WERI-Rb-1 (cell line): ENCODE measurements at regions not wholly inside any gene's neighbourhood (a gene's known extent, or its start where the extent isn't known, plus 50 kb on each side); places are given as distances from the start of the nearest gene placed in this dataset.

Source experiments
- DNase-seq: peaks from one replicate; pipeline ENCODE4 v3.0.0-alpha.2; 2020
- H3K27ac ChIP-seq: fragments of 250-450 bp; sonication (Bioruptor Pico); 2 replicates; pipeline ENCODE4 v1.5.1; 2020; ENCODE audit warnings: mild to moderate bottlenecking, moderate library complexity
- H3K27me3 ChIP-seq: fragments of 250-450 bp; sonication (Bioruptor Pico); 2 replicates; pipeline ENCODE4 v1.5.1; 2021; ENCODE audit warnings: mild to moderate bottlenecking, low read depth, moderate library complexity; ENCODE audit not compliant: insufficient read depth, severe bottlenecking
- H3K36me3 ChIP-seq: fragments of 250-450 bp; sonication (Bioruptor Pico); 2 replicates; pipeline ENCODE4 v1.5.1; 2020; ENCODE audit warnings: mild to moderate bottlenecking, moderate library complexity
- H3K4me3 ChIP-seq: 2 replicates; pipeline ENCODE4 v1.5.1; 2011; ENCODE audit warnings: low read depth, mild to moderate bottlenecking, control low read depth, low read length
- H3K9me3 ChIP-seq: fragments of 250-450 bp; sonication (Bioruptor Pico); 2 replicates; pipeline ENCODE4 v1.5.1; 2021; ENCODE audit warnings: mild to moderate bottlenecking, moderate library complexity; ENCODE audit not compliant: severe bottlenecking
- TF ChIP-seq, protein P1 (sequence below): IDR thresholded peaks from 2 replicates; pipeline ENCODE4 v1.5.1; 2011; ENCODE audit warnings: low read depth, mild to moderate bottlenecking, control low read depth, inconsistent platforms, low read length

DNA sequence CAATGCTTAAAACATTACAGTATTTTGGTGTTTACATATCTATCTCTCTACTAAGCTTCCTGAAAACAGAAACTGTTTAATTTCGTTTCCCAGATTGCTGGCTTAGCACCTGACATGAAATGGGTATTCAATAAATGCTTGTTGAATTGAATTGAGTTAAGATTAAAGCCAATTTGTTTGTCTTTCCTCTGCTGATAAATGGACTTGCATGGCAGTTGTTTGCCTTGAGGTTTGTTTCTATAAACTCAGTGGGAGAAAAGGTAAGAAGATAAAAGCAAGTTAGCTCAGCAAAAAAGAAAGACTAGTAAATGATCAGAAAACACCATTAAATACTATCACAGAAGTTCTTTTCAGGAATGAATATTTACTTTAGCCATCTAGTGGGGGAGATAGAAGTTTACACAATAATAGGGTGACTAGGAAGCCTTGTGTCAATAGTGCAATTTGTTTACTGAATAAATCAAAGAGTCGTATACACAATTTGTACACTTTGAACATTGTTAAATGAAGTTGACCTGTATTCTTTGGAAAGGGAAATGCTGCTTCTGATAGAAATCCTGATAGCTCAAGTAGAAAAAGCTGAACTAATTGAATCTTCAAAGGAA lies 754.5 kb upstream of the FAM98A start:
- Histone ChIP-seq H3K27ac (no peak overlapping the region), H3K27me3 (no peaks in the 10 kb centered on the region), H3K4me3 (no peak overlapping the region), H3K36me3 (no peaks in the 10 kb centered on the region), H3K9me3 (no peaks in the 10 kb centered on the region)
- no peak for DNase-seq
- TF ChIP-seq, protein P1, sequence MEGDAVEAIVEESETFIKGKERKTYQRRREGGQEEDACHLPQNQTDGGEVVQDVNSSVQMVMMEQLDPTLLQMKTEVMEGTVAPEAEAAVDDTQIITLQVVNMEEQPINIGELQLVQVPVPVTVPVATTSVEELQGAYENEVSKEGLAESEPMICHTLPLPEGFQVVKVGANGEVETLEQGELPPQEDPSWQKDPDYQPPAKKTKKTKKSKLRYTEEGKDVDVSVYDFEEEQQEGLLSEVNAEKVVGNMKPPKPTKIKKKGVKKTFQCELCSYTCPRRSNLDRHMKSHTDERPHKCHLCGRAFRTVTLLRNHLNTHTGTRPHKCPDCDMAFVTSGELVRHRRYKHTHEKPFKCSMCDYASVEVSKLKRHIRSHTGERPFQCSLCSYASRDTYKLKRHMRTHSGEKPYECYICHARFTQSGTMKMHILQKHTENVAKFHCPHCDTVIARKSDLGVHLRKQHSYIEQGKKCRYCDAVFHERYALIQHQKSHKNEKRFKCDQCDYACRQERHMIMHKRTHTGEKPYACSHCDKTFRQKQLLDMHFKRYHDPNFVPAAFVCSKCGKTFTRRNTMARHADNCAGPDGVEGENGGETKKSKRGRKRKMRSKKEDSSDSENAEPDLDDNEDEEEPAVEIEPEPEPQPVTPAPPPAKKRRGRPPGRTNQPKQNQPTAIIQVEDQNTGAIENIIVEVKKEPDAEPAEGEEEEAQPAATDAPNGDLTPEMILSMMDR = no peak

DNA sequence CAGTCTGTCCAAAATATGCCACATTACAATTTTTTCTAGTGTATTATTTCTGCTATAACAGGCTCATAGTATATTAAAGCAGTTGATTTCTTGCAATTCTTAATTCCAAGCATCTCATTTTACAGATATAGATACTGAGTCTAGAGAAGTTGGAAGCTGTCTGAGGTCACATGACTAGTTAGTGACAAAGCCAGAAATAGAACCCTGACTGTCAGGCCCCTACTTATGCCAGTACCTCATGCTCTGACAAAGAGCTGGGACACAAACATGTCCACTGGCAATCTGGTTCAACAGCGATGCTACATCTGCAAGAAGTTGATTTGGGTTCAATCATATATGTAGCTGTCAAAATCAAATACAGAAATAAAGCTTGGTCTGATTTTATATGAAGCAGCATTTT lies 750.4 kb upstream of the FAM98A start:
- TF ChIP-seq, protein P1 = no peak
- Histone ChIP-seq H3K27ac (no peak overlapping the region), H3K36me3 (no peaks in the 10 kb centered on the region), H3K27me3 (no peaks in the 10 kb centered on the region), H3K9me3 (no peaks in the 10 kb centered on the region), H3K4me3 (no peak overlapping the region)
- DNase-seq = no peak

DNA sequence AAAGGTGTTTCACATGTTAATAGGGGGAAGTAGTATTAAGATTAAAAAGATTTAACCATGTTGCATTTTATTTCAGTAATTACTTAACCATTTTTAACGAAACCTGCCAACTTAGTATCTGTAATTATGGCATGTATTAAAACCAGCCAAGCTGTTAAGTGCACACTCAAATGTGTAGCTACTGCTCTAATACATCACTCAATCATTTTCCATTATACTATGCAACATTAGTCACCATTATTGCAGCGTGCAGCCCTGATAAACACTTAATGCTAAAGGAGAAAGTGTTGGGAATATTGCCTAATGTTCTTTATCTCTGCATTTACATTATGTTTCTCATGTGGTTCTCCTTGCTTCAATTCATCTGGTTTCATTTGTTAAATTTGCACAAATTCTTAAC lies 745.9 kb upstream of the FAM98A start:
- TF ChIP-seq, protein P1 = no peak
- Histone ChIP-seq H3K9me3 (no peaks in the 10 kb centered on the region), H3K27ac (no peak overlapping the region), H3K36me3 (no peaks in the 10 kb centered on the region), H3K4me3 (no peak overlapping the region), H3K27me3 (no peaks in the 10 kb centered on the region)
- no peak for DNase-seq

DNA sequence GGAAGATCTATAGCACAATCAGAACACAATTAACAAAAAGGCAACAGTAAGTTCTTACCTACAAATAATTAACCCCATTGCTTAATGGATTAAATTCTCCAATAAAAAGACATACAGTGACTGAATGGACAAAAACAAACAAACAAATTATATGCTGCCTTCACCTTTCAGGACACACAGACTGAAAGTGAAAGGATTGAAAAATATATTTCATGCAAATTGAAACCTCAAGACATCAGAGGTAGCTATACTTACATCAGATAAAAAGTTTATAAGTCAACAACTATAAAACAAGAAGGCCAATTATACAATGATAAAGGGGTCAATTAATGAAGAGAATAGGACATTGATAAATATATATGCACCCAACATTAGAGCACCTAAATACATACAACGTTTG lies 741.2 kb upstream of the FAM98A start:
- no peak for DNase-seq
- Histone ChIP-seq H3K4me3 (no peak overlapping the region), H3K27ac (no peak overlapping the region), H3K36me3 (no peaks in the 10 kb centered on the region), H3K9me3 (no peaks in the 10 kb centered on the region), H3K27me3 (no peaks in the 10 kb centered on the region)
- TF ChIP-seq, protein P1 = no peak

DNA sequence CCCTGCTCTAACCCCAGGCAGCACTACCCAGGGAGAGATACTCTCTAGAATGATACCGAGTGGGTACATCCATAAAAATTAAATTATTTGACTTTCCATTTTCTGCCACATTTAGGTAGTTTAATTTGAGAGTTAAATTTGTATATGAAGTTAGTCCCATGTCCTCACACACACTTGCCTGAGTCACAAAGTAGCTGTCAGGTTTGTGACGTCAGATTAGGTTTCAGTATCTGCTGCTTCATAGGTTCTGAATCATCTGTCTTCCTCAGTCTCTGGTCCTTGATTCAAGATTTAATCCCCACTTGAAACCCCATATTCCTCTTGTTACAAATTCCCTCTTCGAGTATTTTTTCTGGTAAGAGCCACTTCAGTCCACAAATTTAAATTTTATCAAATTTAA lies 738.6 kb upstream of the FAM98A start:
- H3K27me3 ChIP-seq = no peaks in the 10 kb centered on the region
- no peak overlapping the region for H3K4me3 ChIP-seq
- no peaks in the 10 kb centered on the region for H3K36me3 ChIP-seq
- no peak overlapping the region for H3K27ac ChIP-seq
- H3K9me3 ChIP-seq = no peaks in the 10 kb centered on the region
- DNase-seq = no peak
- TF ChIP-seq, protein P1 = no peak

DNA sequence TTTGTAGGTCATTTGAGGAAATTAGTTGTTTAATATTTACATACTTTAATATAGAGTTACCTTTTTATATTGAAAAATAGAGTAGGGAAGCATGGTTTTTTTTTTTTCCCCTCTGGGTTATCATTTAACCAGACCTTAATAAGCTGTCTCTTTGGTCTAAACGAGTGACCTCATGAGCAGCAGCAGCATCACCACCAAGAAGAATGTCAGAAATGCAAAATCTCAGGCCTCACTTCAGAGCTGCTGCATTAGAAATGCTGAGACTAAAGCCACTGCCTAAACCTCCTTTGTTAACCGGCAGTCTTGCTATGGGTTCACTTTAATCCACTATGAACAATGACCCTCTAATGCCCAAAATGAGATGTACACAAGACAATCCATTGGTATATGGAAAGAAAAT lies 733.7 kb upstream of the FAM98A start:
- no peak for DNase-seq

More for the DNA sequence above, 733.7 kb upstream of the FAM98A start:
- H3K9me3 ChIP-seq = no peaks in the 10 kb centered on the region
- H3K4me3 ChIP-seq = no peak overlapping the region
- no peaks in the 10 kb centered on the region for H3K36me3 ChIP-seq
- no peak overlapping the region for H3K27ac ChIP-seq
- TF ChIP-seq, protein P1 = no peak
- H3K27me3 ChIP-seq = no peaks in the 10 kb centered on the region
